Trophoblast cell (in vitro differentiated cells and primary cell): ENCODE measurements at regions not wholly inside any gene's neighbourhood (a gene's known extent, or its start where the extent isn't known, plus 50 kb on each side); places are given as distances from the start of the nearest gene placed in this dataset.

Experiments used
- DNase-seq, 2 donors: peaks; one replicate each; pipeline ENCODE4 v3.0.0-alpha.2; 2016
- H2AFZ ChIP-seq: 2 replicates; pipeline ENCODE4 v1.6.1; 2013; ENCODE audit warnings: low read length, moderate library complexity, mild to moderate bottlenecking; ENCODE audit not compliant: insufficient read depth, poor library complexity
- H2AK5ac ChIP-seq: 2 replicates; pipeline ENCODE4 v1.6.1; 2013; ENCODE audit warnings: mild to moderate bottlenecking, low read length
- H2BK120ac ChIP-seq: 2 replicates; pipeline ENCODE4 v1.6.1; 2013; ENCODE audit warnings: low read length, mild to moderate bottlenecking, moderate library complexity; ENCODE audit not compliant: insufficient read depth, poor library complexity
- H2BK12ac ChIP-seq: 2 replicates; pipeline ENCODE4 v1.6.1; 2013; ENCODE audit warnings: mild to moderate bottlenecking, low read length, moderate library complexity
- H2BK5ac ChIP-seq: 2 replicates; pipeline ENCODE4 v1.6.1; 2013; ENCODE audit warnings: low read length, low read depth, moderate library complexity, mild to moderate bottlenecking; ENCODE audit not compliant: poor library complexity
- H3K14ac ChIP-seq: 2 replicates; pipeline ENCODE4 v1.6.1; 2013; ENCODE audit warnings: mild to moderate bottlenecking, low read length
- H3K18ac ChIP-seq: 2 replicates; pipeline ENCODE4 v1.6.1; 2013; ENCODE audit warnings: mild to moderate bottlenecking, low read length
- H3K23ac ChIP-seq: 2 replicates; pipeline ENCODE4 v1.6.1; 2013; ENCODE audit warnings: low read length
- H3K27ac ChIP-seq: 2 replicates; pipeline ENCODE4 v1.5.1; 2013; ENCODE audit warnings: low read depth, mild to moderate bottlenecking, inconsistent platforms, low read length, moderate library complexity
- H3K27me3 ChIP-seq: 2 replicates; pipeline ENCODE4 v1.6.1; 2013; ENCODE audit warnings: inconsistent platforms, mild to moderate bottlenecking, low read length, moderate library complexity; ENCODE audit not compliant: insufficient read depth
- H3K36me3 ChIP-seq, 2 experiments: 1 replicate in 1 of 2; 2 replicates in 1 of 2; pipeline ENCODE4 v1.6.1; 2013; ENCODE audit warnings: low read length in 2 of 2, mild to moderate bottlenecking in 2 of 2, moderate library complexity in 1 of 2; ENCODE audit not compliant: insufficient read depth in 2 of 2, control insufficient read depth in 1 of 2
- H3K4ac ChIP-seq: 2 replicates; pipeline ENCODE4 v1.6.1; 2013; ENCODE audit warnings: low read depth, mild to moderate bottlenecking, low read length, moderate library complexity
- H3K4me1 ChIP-seq, 2 experiments: 1 replicate in 1 of 2; 2 replicates in 1 of 2; pipeline ENCODE4 v1.6.1; 2013; ENCODE audit warnings: low read length in 2 of 2, mild to moderate bottlenecking in 2 of 2, moderate library complexity in 1 of 2; ENCODE audit not compliant: insufficient read depth in 2 of 2, control insufficient read depth in 1 of 2
- H3K4me2 ChIP-seq: 2 replicates; pipeline ENCODE4 v1.6.1; 2013; ENCODE audit warnings: inconsistent platforms, mild to moderate bottlenecking, low read length, moderate library complexity
- H3K4me3 ChIP-seq: 2 replicates; pipeline ENCODE4 v1.5.1; 2013; ENCODE audit warnings: mild to moderate bottlenecking, low read depth, low read length, inconsistent platforms
- H3K79me1 ChIP-seq: one replicate; pipeline ENCODE4 v1.6.1; 2013; ENCODE audit warnings: low read length
- H3K79me2 ChIP-seq: 2 replicates; pipeline ENCODE4 v1.6.1; 2013; ENCODE audit warnings: low read length, mild to moderate bottlenecking; ENCODE audit not compliant: control insufficient read depth, insufficient read depth, poor library complexity
- H3K9ac ChIP-seq: 2 replicates; pipeline ENCODE4 v1.6.1; 2013; ENCODE audit warnings: mild to moderate bottlenecking, low read length
- H3K9me3 ChIP-seq: 2 replicates; pipeline ENCODE4 v1.6.1; 2013; ENCODE audit warnings: low read depth, mild to moderate bottlenecking, control low read depth, inconsistent platforms, low read length; ENCODE audit not compliant: insufficient read depth
- H4K12ac ChIP-seq: 2 replicates; pipeline ENCODE4 v1.6.1; 2013; ENCODE audit warnings: low read depth, mild to moderate bottlenecking, low read length, moderate library complexity
- H4K8ac ChIP-seq: 2 replicates; pipeline ENCODE4 v1.6.1; 2013; ENCODE audit warnings: low read depth, mild to moderate bottlenecking, low read length, moderate library complexity
- H4K91ac ChIP-seq: one replicate; pipeline ENCODE4 v1.6.1; 2013; ENCODE audit warnings: low read depth, mild to moderate bottlenecking, low read length, moderate library complexity
- WGBS: extraction: QIAGEN DNeasy Blood & Tissue Kit; methylation state at CpG from one replicate; pipeline ENCODE4 v1.1.7; 2013; ENCODE audit warnings: missing lambda C conversion rate; ENCODE audit not compliant: insufficient read length, insufficient coverage; ENCODE audit errors: extremely low coverage; 5-methylcytosine and 5-hydroxymethylcytosine counted together

DNA sequence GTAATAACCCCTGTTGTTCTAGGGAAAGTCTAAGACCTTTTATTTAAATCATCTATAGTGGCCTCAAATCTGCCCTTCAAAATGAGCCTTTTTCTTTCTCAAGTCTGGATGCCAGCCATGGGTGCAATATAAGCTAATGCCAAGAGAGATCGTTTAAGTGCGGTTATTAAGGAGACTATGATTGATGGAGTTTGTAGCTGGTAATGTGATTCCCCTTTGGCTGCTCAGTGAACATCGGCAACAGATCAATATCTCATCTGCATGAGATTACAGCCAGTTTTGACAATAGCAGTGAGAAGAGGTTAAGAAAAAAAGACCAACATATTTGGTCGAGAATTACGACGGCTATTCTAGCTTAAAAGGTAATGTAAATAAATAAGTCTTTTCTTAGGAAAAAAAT is 1049.4 kb upstream of the NUDT12 start:
- Histone ChIP-seq H3K4me2 (no peak overlapping the region), H3K23ac (no peak overlapping the region), H3K14ac (no peak overlapping the region), H3K79me1 (no peaks in the 10 kb centered on the region), H2AFZ (no peak overlapping the region), H2BK120ac (no peak overlapping the region), H3K9ac (no peak overlapping the region), H3K27me3 (no peaks in the 10 kb centered on the region), H2AK5ac (no peak overlapping the region), H3K9me3 (no peaks in the 10 kb centered on the region), H3K79me2 (no peaks in the 10 kb centered on the region), H3K18ac (no peak overlapping the region), H3K4ac (no peak overlapping the region), H3K4me3 (no peak overlapping the region), H3K27ac (no peak overlapping the region), H3K4me1 (no peaks in the 10 kb centered on the region), H3K36me3 (no peaks in the 10 kb centered on the region), H4K91ac (no peak overlapping the region), H4K8ac (no peak overlapping the region), H2BK5ac (no peak overlapping the region), H2BK12ac (no peak overlapping the region), H4K12ac (no peak overlapping the region)
- no CpG with 5 or more reads among the region's 6 CpGs for WGBS
- DNase-seq: no peak

DNA sequence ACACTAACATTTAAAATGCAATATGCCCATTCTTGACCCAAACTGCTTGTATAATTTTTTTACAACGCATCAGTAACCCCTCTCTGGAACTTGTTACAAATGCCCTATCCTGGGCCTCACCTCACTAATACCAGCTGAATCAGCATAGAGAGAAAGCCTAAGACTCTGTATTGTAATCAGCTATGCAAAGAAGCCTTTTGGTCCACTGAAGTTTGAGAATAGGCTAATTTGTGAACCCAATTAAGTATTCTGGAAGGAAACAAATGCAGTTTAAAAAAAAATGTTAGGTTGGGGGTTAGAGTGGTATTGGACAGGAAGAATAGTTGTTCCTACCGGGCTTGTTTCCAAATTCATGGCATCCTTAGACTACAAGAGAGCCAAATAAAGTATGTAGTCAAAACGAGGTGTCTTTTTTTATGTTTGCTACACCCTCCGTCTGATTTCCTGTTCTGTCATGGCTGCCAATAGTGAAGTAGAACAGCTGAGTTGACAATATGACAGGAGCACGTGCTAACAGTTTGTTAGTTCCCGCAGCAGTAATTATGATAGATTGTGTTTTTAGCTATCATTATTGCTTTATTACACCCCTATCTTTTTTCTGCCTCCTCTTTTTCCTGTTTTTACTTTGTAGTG is 1048.7 kb upstream of the NUDT12 start:
- H3K9ac ChIP-seq: no peak overlapping the region
- no peak overlapping the region for H2AFZ ChIP-seq
- WGBS: no CpG with 5 or more reads among the region's 6 CpGs
- H3K36me3 ChIP-seq: no peaks in the 10 kb centered on the region
- H3K79me1 ChIP-seq: no peaks in the 10 kb centered on the region
- no peak overlapping the region for H2AK5ac ChIP-seq
- H3K4ac ChIP-seq: no peak overlapping the region
- no peak overlapping the region for H3K4me3 ChIP-seq
- no peak overlapping the region for H4K91ac ChIP-seq
- H3K18ac ChIP-seq: no peak overlapping the region
- H2BK5ac ChIP-seq: no peak overlapping the region
- H3K14ac ChIP-seq: no peak overlapping the region
- H3K9me3 ChIP-seq: no peaks in the 10 kb centered on the region
- no peak overlapping the region for H2BK120ac ChIP-seq
- H3K79me2 ChIP-seq: no peaks in the 10 kb centered on the region
- H3K27me3 ChIP-seq: no peaks in the 10 kb centered on the region
- no peak overlapping the region for H2BK12ac ChIP-seq
- H4K8ac ChIP-seq: no peak overlapping the region
- H3K4me2 ChIP-seq: no peak overlapping the region
- H4K12ac ChIP-seq: no peak overlapping the region
- H3K27ac ChIP-seq: no peak overlapping the region
- no peaks in the 10 kb centered on the region for H3K4me1 ChIP-seq
- H3K23ac ChIP-seq: no peak overlapping the region
- no peak for DNase-seq

DNA sequence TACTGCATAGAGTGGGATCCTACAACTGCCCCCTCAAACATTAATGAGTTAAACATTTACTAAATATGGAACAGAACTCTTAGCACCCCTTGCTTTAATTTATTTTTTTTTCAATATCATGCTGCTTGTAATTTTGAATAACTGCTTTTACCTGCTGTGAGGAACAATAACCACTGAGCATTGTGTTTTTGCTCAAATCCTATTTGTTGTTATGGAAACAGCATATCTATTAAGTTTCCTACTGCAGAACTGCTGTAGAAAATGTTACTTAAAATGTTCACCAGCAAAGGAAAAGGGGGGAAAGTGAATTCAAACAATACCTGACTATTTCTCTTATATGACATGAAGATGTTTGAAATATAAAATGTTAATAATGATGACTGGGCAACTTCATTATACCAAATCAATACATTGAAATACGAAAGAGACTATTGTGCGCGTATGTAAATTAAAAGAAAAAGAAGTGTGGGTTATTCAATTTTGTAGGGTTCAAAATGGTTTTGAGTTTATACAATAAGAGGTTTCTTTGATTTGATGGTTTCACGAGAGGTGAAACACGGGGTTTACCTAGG is 1043.8 kb upstream of the NUDT12 start:
- no peaks in the 10 kb centered on the region for H3K9me3 ChIP-seq
- no peak overlapping the region for H2BK5ac ChIP-seq
- H3K27ac ChIP-seq: no peak overlapping the region
- no peak for DNase-seq
- no peaks in the 10 kb centered on the region for H3K79me1 ChIP-seq
- H2BK12ac ChIP-seq: no peak overlapping the region
- H3K36me3 ChIP-seq: no peaks in the 10 kb centered on the region
- H3K14ac ChIP-seq: no peak overlapping the region
- no peak overlapping the region for H3K9ac ChIP-seq
- WGBS: 100% methylated on average over 3 of the region's 5 CpGs
- no peaks in the 10 kb centered on the region for H3K79me2 ChIP-seq
- no peak overlapping the region for H2BK120ac ChIP-seq
- H4K12ac ChIP-seq: no peak overlapping the region
- H2AK5ac ChIP-seq: no peak overlapping the region
- H4K8ac ChIP-seq: no peak overlapping the region
- H3K27me3 ChIP-seq: no peaks in the 10 kb centered on the region
- H2AFZ ChIP-seq: no peak overlapping the region
- no peaks in the 10 kb centered on the region for H3K4me1 ChIP-seq
- H3K4me3 ChIP-seq: no peak overlapping the region
- H3K4me2 ChIP-seq: no peak overlapping the region
- H4K91ac ChIP-seq: no peak overlapping the region
- no peak overlapping the region for H3K4ac ChIP-seq
- H3K23ac ChIP-seq: no peak overlapping the region
- H3K18ac ChIP-seq: no peak overlapping the region

DNA sequence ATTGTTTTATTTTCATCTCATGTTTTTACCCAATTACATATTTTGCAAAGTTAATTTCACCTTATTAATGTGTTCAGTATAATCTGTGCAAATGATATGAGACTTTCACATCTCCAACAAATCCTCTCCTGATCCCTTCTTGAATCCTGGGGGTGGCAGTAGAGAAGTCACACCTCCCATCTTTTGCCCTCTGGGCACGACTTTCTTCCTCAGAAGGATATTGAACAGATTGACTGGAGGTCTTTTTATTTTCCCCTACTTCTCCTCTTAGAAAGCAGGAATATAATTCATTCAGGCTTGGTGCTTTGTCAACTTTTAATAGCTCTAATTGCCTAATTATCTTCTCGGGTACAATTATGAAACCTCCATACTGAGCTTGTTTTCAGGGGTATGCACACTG is 1037.1 kb upstream of the NUDT12 start:
- H3K36me3 ChIP-seq: no peaks in the 10 kb centered on the region
- no peak overlapping the region for H4K12ac ChIP-seq
- H3K23ac ChIP-seq: no peak overlapping the region
- H3K14ac ChIP-seq: no peak overlapping the region
- no peak overlapping the region for H2AK5ac ChIP-seq
- no peak overlapping the region for H2AFZ ChIP-seq
- no peak overlapping the region for H4K91ac ChIP-seq
- H2BK5ac ChIP-seq: no peak overlapping the region
- H3K9ac ChIP-seq: no peak overlapping the region
- no peak overlapping the region for H3K4ac ChIP-seq
- H3K18ac ChIP-seq: no peak overlapping the region
- no peak overlapping the region for H3K4me2 ChIP-seq
- H2BK12ac ChIP-seq: no peak overlapping the region
- no peak overlapping the region for H2BK120ac ChIP-seq
- no peak for DNase-seq
- H3K27ac ChIP-seq: no peak overlapping the region
- no peak overlapping the region for H3K4me3 ChIP-seq
- H3K27me3 ChIP-seq: no peaks in the 10 kb centered on the region
- no peaks in the 10 kb centered on the region for H3K4me1 ChIP-seq
- H3K9me3 ChIP-seq: no peaks in the 10 kb centered on the region
- H3K79me2 ChIP-seq: no peaks in the 10 kb centered on the region
- H4K8ac ChIP-seq: no peak overlapping the region
- no CpG with 5 or more reads among the region's 2 CpGs for WGBS
- no peaks in the 10 kb centered on the region for H3K79me1 ChIP-seq
